ENCODE measurements at regions not wholly inside any gene's neighbourhood (a gene's known extent, or its start where the extent isn't known, plus 50 kb on each side); places are given as distances from the start of the nearest gene placed in this dataset.

DNA sequence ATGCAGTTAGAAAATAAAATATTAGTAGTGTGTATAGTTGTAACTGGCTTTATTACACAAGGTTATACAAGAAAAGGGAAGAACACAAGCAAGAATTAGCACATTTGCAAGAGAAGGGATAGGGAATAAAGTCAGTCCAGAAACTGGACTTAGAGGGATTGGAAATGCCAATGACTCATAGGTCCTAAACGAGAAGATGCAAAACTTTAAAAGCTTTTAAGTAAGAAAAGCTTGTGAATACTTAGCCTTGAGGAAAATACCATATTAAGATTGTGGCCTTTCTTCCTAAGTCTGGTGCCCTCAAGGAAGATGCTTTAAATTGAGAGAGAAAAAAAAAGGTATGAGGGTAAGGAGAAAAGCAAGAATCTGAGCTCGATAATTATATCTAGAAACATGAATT lies 102.3 kb upstream of the MCHR2 start (continued):
- TF ChIP-seq, protein P1, sequence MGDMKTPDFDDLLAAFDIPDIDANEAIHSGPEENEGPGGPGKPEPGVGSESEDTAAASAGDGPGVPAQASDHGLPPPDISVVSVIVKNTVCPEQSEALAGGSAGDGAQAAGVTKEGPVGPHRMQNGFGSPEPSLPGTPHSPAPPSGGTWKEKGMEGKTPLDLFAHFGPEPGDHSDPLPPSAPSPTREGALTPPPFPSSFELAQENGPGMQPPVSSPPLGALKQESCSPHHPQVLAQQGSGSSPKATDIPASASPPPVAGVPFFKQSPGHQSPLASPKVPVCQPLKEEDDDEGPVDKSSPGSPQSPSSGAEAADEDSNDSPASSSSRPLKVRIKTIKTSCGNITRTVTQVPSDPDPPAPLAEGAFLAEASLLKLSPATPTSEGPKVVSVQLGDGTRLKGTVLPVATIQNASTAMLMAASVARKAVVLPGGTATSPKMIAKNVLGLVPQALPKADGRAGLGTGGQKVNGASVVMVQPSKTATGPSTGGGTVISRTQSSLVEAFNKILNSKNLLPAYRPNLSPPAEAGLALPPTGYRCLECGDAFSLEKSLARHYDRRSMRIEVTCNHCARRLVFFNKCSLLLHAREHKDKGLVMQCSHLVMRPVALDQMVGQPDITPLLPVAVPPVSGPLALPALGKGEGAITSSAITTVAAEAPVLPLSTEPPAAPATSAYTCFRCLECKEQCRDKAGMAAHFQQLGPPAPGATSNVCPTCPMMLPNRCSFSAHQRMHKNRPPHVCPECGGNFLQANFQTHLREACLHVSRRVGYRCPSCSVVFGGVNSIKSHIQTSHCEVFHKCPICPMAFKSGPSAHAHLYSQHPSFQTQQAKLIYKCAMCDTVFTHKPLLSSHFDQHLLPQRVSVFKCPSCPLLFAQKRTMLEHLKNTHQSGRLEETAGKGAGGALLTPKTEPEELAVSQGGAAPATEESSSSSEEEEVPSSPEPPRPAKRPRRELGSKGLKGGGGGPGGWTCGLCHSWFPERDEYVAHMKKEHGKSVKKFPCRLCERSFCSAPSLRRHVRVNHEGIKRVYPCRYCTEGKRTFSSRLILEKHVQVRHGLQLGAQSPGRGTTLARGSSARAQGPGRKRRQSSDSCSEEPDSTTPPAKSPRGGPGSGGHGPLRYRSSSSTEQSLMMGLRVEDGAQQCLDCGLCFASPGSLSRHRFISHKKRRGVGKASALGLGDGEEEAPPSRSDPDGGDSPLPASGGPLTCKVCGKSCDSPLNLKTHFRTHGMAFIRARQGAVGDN (IDR thresholded peaks at IDR 0.05), result no peak
- TF ChIP-seq, protein P2, sequence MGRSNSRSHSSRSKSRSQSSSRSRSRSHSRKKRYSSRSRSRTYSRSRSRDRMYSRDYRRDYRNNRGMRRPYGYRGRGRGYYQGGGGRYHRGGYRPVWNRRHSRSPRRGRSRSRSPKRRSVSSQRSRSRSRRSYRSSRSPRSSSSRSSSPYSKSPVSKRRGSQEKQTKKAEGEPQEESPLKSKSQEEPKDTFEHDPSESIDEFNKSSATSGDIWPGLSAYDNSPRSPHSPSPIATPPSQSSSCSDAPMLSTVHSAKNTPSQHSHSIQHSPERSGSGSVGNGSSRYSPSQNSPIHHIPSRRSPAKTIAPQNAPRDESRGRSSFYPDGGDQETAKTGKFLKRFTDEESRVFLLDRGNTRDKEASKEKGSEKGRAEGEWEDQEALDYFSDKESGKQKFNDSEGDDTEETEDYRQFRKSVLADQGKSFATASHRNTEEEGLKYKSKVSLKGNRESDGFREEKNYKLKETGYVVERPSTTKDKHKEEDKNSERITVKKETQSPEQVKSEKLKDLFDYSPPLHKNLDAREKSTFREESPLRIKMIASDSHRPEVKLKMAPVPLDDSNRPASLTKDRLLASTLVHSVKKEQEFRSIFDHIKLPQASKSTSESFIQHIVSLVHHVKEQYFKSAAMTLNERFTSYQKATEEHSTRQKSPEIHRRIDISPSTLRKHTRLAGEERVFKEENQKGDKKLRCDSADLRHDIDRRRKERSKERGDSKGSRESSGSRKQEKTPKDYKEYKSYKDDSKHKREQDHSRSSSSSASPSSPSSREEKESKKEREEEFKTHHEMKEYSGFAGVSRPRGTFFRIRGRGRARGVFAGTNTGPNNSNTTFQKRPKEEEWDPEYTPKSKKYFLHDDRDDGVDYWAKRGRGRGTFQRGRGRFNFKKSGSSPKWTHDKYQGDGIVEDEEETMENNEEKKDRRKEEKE (IDR thresholded peaks at IDR 0.05), result no peak
- TF ChIP-seq TBL1XR1 (IDR thresholded peaks at IDR 0.05; ENCODE audit: low read depth, low read length) (no peak), MYB (IDR thresholded peaks at IDR 0.05; ENCODE audit: borderline replicate concordance, low read depth, low read length) (no peak), YBX1 (IDR thresholded peaks at IDR 0.05) (no peak)

DNA sequence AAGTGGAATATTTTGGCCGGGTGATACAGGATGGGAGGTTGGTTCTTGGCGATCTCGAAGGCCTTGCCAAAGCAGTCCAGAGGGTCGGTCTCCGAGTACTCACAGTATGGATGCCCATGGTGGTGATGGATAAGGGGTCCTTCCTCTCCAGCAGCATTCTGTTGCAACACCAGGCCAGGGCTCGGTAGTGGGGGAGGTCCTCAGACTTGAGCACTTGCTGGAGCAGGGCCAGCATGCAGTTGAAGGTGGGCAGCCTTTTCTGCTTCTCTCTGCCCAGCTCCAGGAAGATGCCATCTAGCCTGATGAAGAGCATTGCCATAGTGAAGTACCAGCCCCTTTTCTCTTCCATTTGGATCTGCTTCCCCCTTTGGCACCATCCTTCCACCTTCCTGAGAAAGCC lies 99.4 kb upstream of the MCHR2 start:
- Histone ChIP-seq H3K79me2 (ENCODE audit: control insufficient read depth, insufficient read depth, low read length) (no peaks in the 10 kb centered on the region), H3K9ac (ENCODE audit: control insufficient read depth, insufficient read depth, low read length) (no peak overlapping the region), H3K36me3 (ENCODE audit: control insufficient read depth in 2 of 2, insufficient read depth in 2 of 2, low read length in 1 of 2) (no peaks in the 10 kb centered on the region), H3K27me3 (replicated peaks in 1 of 2; ENCODE audit: control insufficient read depth in 2 of 2, insufficient read depth in 2 of 2, low read length in 1 of 2) (no peaks in the 10 kb centered on the region), H3K4me1 (ENCODE audit: control insufficient read depth, insufficient read depth, low read length) (no peaks in the 10 kb centered on the region), H3K4me2 (ENCODE audit: control insufficient read depth, insufficient read depth) (no peak overlapping the region), H4K20me1 (ENCODE audit: control insufficient read depth, insufficient read depth) (no peaks in the 10 kb centered on the region), H3K27ac (ENCODE audit: control insufficient read depth, insufficient read depth) (no peak overlapping the region), H2AFZ (ENCODE audit: control insufficient read depth, low read depth, low read length) (no peak overlapping the region), H3K9me3 (replicated peaks; ENCODE audit: control insufficient read depth, insufficient read depth, low read length) (no peaks in the 10 kb centered on the region), H3K4me3 (no peak overlapping the region)
- RAD21 ChIA-PET (ENCODE audit: unreplicated experiment), result no interaction called here
- POLR2A ChIA-PET, result no interaction called here
- no TSS peak for BruUV-seq (replicated peaks)
- in situ Hi-C loops (cut with MboI), result loop anchor here (5.0 kb wide), 1 partner anchor 91 kb away; no protein-coding TSS in a partner anchor
- SMC1A ChIA-PET (ENCODE audit: uncharacterized antibody, unreplicated experiment), result no interaction called here
- WGBS (ENCODE audit: insufficient coverage, insufficient replicate concordance, low lambda C conversion rate, missing lambda C conversion rate), result 37% methylated on average over 6 of the region's 6 CpGs
- ATAC-seq (no peak), FAIRE-seq (no peak), DNase-seq (ENCODE audit: low read depth, low spot score) (no peak)
- CTCF ChIA-PET, result no interaction called here
- TF ChIP-seq, protein P3, sequence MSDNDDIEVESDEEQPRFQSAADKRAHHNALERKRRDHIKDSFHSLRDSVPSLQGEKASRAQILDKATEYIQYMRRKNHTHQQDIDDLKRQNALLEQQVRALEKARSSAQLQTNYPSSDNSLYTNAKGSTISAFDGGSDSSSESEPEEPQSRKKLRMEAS (IDR thresholded peaks at IDR 0.05; ENCODE audit: low read depth, low read length), result no peak
- TF ChIP-seq RFX5 (IDR thresholded peaks at IDR 0.05; ENCODE audit: low read depth, low read length) (no peak), TBL1XR1 (IDR thresholded peaks at IDR 0.05; ENCODE audit: low read depth, low read length) (no peak), POLR2AphosphoS2 (IDR thresholded peaks at IDR 0.05; ENCODE audit: low read depth, low read length) (no peak), FOXK2 (IDR thresholded peaks at IDR 0.05) (no peak)
- TF ChIP-seq, protein P4, sequence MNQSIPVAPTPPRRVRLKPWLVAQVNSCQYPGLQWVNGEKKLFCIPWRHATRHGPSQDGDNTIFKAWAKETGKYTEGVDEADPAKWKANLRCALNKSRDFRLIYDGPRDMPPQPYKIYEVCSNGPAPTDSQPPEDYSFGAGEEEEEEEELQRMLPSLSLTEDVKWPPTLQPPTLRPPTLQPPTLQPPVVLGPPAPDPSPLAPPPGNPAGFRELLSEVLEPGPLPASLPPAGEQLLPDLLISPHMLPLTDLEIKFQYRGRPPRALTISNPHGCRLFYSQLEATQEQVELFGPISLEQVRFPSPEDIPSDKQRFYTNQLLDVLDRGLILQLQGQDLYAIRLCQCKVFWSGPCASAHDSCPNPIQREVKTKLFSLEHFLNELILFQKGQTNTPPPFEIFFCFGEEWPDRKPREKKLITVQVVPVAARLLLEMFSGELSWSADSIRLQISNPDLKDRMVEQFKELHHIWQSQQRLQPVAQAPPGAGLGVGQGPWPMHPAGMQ (IDR thresholded peaks at IDR 0.05; ENCODE audit: borderline replicate concordance), result no peak
- TF ChIP-seq, protein P5, sequence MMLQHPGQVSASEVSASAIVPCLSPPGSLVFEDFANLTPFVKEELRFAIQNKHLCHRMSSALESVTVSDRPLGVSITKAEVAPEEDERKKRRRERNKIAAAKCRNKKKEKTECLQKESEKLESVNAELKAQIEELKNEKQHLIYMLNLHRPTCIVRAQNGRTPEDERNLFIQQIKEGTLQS (IDR thresholded peaks at IDR 0.05; ENCODE audit: borderline replicate concordance, extremely low read depth, low read depth, low read length), result no peak
- intact Hi-C loops (cut with micrococcal nuclease; ENCODE audit: unreplicated experiment), result no loop called here

Measured in GM12878 (cell line).